H9 (cell line): ENCODE measurements at regions not wholly inside any gene's neighbourhood (a gene's known extent, or its start where the extent isn't known, plus 50 kb on each side); places are given as distances from the start of the nearest gene placed in this dataset.

Experiments used
- DNase-seq: peaks from one replicate; pipeline ENCODE4 v3.0.0-alpha.2; 2017
- H2AFZ ChIP-seq: one replicate; pipeline ENCODE4 v1.6.1; 2013; ENCODE audit warnings: mild to moderate bottlenecking, low read length, control low read depth, moderate library complexity
- H2AK5ac ChIP-seq: 2 replicates; pipeline ENCODE4 v1.6.1; 2013; ENCODE audit warnings: low read length, control low read depth, mixed read lengths; ENCODE audit not compliant: insufficient read length
- H2BK120ac ChIP-seq: one replicate; pipeline ENCODE4 v1.6.1; 2013; ENCODE audit warnings: low read depth, mild to moderate bottlenecking, low read length, control low read depth, inconsistent platforms; ENCODE audit not compliant: poor library complexity, severe bottlenecking
- H2BK12ac ChIP-seq: 2 replicates; pipeline ENCODE4 v1.6.1; 2013; ENCODE audit warnings: low read length, control low read depth, mixed read lengths, low read depth; ENCODE audit not compliant: insufficient read length
- H2BK15ac ChIP-seq: 2 replicates; pipeline ENCODE4 v1.6.1; 2013; ENCODE audit warnings: low read depth, low read length, control low read depth
- H2BK20ac ChIP-seq: one replicate; pipeline ENCODE4 v1.6.1; 2013; ENCODE audit warnings: low read depth, mild to moderate bottlenecking, low read length, control low read depth, inconsistent platforms; ENCODE audit not compliant: poor library complexity, severe bottlenecking
- H2BK5ac ChIP-seq: 2 replicates; pipeline ENCODE4 v1.6.1; 2013; ENCODE audit warnings: low read length, control low read depth, mixed read lengths; ENCODE audit not compliant: insufficient read length
- H3K14ac ChIP-seq: 2 replicates; pipeline ENCODE4 v1.6.1; 2013; ENCODE audit warnings: low read length, control low read depth; ENCODE audit not compliant: insufficient read depth
- H3K18ac ChIP-seq: 2 replicates; pipeline ENCODE4 v1.6.1; 2013; ENCODE audit warnings: low read depth, mild to moderate bottlenecking, mixed read lengths, low read length, control low read depth; ENCODE audit not compliant: insufficient read length
- H3K23ac ChIP-seq: 2 replicates; pipeline ENCODE4 v1.6.1; 2013; ENCODE audit warnings: low read length, control low read depth, mixed read lengths, low read depth; ENCODE audit not compliant: insufficient read length
- H3K23me2 ChIP-seq: 2 replicates; pipeline ENCODE4 v1.6.1; 2013; ENCODE audit warnings: low read depth, mild to moderate bottlenecking, mixed read lengths, low read length, control low read depth; ENCODE audit not compliant: insufficient read length, poor library complexity, severe bottlenecking
- H3K27ac ChIP-seq: 2 replicates; pipeline ENCODE4 v1.5.1; 2013; ENCODE audit warnings: low read length, control low read depth, mixed read lengths, low read depth; ENCODE audit not compliant: insufficient read length
- H3K27me3 ChIP-seq: 2 replicates; pipeline ENCODE4 v1.6.1; 2013; ENCODE audit warnings: low read length, control low read depth, inconsistent platforms; ENCODE audit not compliant: insufficient read depth
- H3K4ac ChIP-seq: 2 replicates; pipeline ENCODE4 v1.6.1; 2013; ENCODE audit warnings: low read depth, mild to moderate bottlenecking, control low read depth, inconsistent platforms, low read length, moderate library complexity
- H3K4me1 ChIP-seq: 2 replicates; pipeline ENCODE4 v1.6.1; 2013; ENCODE audit warnings: low read length, control low read depth, inconsistent platforms; ENCODE audit not compliant: insufficient read depth
- H3K4me2 ChIP-seq: 2 replicates; pipeline ENCODE4 v1.6.1; 2013; ENCODE audit warnings: low read length, control low read depth, mixed read lengths; ENCODE audit not compliant: insufficient read length, insufficient read depth
- H3K56ac ChIP-seq: 2 replicates; pipeline ENCODE4 v1.6.1; 2013; ENCODE audit warnings: low read depth, mild to moderate bottlenecking, mixed read lengths, low read length, control low read depth; ENCODE audit not compliant: insufficient read length
- H3K79me1 ChIP-seq: 2 replicates; pipeline ENCODE4 v1.6.1; 2013; ENCODE audit warnings: low read depth, mild to moderate bottlenecking, moderate library complexity, low read length, control low read depth, inconsistent platforms; ENCODE audit not compliant: insufficient read depth, poor library complexity, severe bottlenecking
- H3K79me2 ChIP-seq: 2 replicates; pipeline ENCODE4 v1.6.1; 2013; ENCODE audit warnings: low read length, control low read depth, inconsistent platforms; ENCODE audit not compliant: insufficient read depth
- H3K9ac ChIP-seq: 2 replicates; pipeline ENCODE4 v1.6.1; 2013; ENCODE audit warnings: low read length, control low read depth, mixed read lengths; ENCODE audit not compliant: insufficient read length; ENCODE audit errors: extremely low read depth
- H3K9me3 ChIP-seq: one replicate; pipeline ENCODE4 v1.6.1; 2013; ENCODE audit warnings: low read depth, low read length, inconsistent platforms; ENCODE audit not compliant: control insufficient read depth
- H3T11ph ChIP-seq: one replicate; pipeline ENCODE4 v1.6.1; 2013; ENCODE audit warnings: mild to moderate bottlenecking, low read length, control low read depth, inconsistent platforms
- H4K20me1 ChIP-seq: one replicate; pipeline ENCODE4 v1.6.1; 2013; ENCODE audit not compliant: control insufficient read depth, insufficient read length, insufficient read depth
- H4K5ac ChIP-seq: 2 replicates; pipeline ENCODE4 v1.6.1; 2013; ENCODE audit warnings: low read depth, mild to moderate bottlenecking, mixed read lengths, low read length, control low read depth; ENCODE audit not compliant: insufficient read length
- H4K8ac ChIP-seq: replicated peaks from 2 replicates; pipeline ENCODE4 v1.6.1; 2013; ENCODE audit warnings: low read length, control low read depth, mixed read lengths, low read depth; ENCODE audit not compliant: insufficient read length
- H4K91ac ChIP-seq: 2 replicates; pipeline ENCODE4 v1.6.1; 2013; ENCODE audit warnings: low read depth, mild to moderate bottlenecking, moderate library complexity, mixed read lengths, low read length, control low read depth; ENCODE audit not compliant: insufficient read length
- H3K27ac Mint-ChIP-seq, 3 experiments: 2 replicates in 2 of 3; 3 replicates in 1 of 3; pipeline ENCODE4 v1.8.0; 2020 to 2021; ENCODE audit warnings: mixed read lengths in 3 of 3, mild to moderate bottlenecking in 1 of 3, moderate library complexity in 1 of 3
- H3K27me3 Mint-ChIP-seq: 2 replicates; pipeline ENCODE4 v1.8.0; 2021; ENCODE audit warnings: low read depth, mild to moderate bottlenecking, moderate library complexity, mixed read lengths
- H3K36me3 Mint-ChIP-seq, 3 experiments: 2 replicates in 2 of 3; 3 replicates in 1 of 3; pipeline ENCODE4 v1.8.0; 2020 to 2021; ENCODE audit warnings: low read depth in 3 of 3, mixed read lengths in 3 of 3; ENCODE audit not compliant: insufficient read depth in 1 of 3
- H3K4me1 Mint-ChIP-seq, 2 experiments: 2 replicates each; pipeline ENCODE4 v1.8.0; 2020; ENCODE audit warnings: mixed read lengths in 2 of 2
- H3K4me3 Mint-ChIP-seq, 2 experiments: 2 replicates in 1 of 2; 3 replicates in 1 of 2; pipeline ENCODE4 v1.8.0; 2020 to 2021; ENCODE audit warnings: mild to moderate bottlenecking in 2 of 2, mixed read lengths in 2 of 2, moderate library complexity in 1 of 2
- H3K9me3 Mint-ChIP-seq, 2 experiments: 2 replicates in 1 of 2; 3 replicates in 1 of 2; pipeline ENCODE4 v1.8.0; 2020; ENCODE audit warnings: mild to moderate bottlenecking in 2 of 2, mixed read lengths in 2 of 2, moderate library complexity in 1 of 2
- WGBS: extraction: QIAGEN DNeasy Blood & Tissue Kit; methylation state at CpG from one replicate; pipeline ENCODE4 v1.1.7; 2013; ENCODE audit warnings: missing lambda C conversion rate, low lambda C conversion rate, mixed read lengths; ENCODE audit not compliant: insufficient read length; ENCODE audit errors: extremely low coverage; 5-methylcytosine and 5-hydroxymethylcytosine counted together
- TF ChIP-seq, protein P1 (sequence below): fragments of 200-600 bp; sonication (generic); conservative IDR thresholded peaks from 3 replicates; pipeline ENCODE4 v1.8.0; 2021; ENCODE audit warnings: antibody characterized with exemption, mild to moderate bottlenecking

DNA sequence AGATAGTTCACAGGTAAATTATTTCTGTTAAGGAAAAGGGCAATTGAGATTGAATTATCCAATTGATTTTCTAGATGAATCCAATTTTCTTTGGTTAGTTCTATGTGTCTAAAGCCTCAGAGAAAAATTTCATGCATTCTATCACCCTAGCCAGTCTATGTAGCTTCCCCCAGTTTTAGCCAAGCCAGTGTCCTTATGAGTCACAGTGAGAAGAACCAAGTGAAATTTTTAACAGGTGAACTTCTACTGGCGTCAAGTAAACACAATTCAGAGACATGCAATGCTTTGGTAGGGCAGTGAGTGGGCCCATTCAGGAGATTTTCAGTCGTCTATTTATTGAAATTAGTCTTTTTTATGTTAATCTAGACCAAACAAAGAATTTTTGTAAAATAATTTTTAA lies 1077.4 kb upstream of the ARRDC3 start:
- WGBS = no CpG with 5 or more reads among the region's 2 CpGs
- Histone ChIP-seq H3T11ph (no peak overlapping the region), H3K9me3 (no peaks in the 10 kb centered on the region), H3K14ac (no peak overlapping the region), H3K4me2 (no peak overlapping the region), H3K79me1 (no peaks in the 10 kb centered on the region), H4K5ac (no peak overlapping the region), H3K9ac (no peak overlapping the region), H3K56ac (no peak overlapping the region), H3K4me1 (no peaks in the 10 kb centered on the region), H2BK5ac (no peak overlapping the region), H3K27ac (no peak overlapping the region), H2BK12ac (no peak overlapping the region), H2BK20ac (no peak overlapping the region), H2BK15ac (no peak overlapping the region), H3K79me2 (no peaks in the 10 kb centered on the region), H2AK5ac (no peak overlapping the region), H3K4ac (no peak overlapping the region), H2BK120ac (no peak overlapping the region), H2AFZ (no peak overlapping the region), H4K91ac (no peak overlapping the region), H3K23ac (no peak overlapping the region), H3K23me2 (no peaks in the 10 kb centered on the region), H4K20me1 (no peaks in the 10 kb centered on the region), H4K8ac (no peak overlapping the region), H3K27me3 (no peaks in the 10 kb centered on the region), H3K18ac (no peak overlapping the region)
- Mint-ChIP-seq H3K36me3 (peaks cover 0 to 1% (median 0%) of the 10 kb centered on the region in 3 experiments; a peak in 2 of 7 replicates), H3K9me3 (peaks cover 0 to 5% of the 10 kb centered on the region in 2 experiments; a peak in 2 of 5 replicates), H3K4me1 (no peaks in the 10 kb centered on the region), H3K27ac (no peak overlapping the region), H3K4me3 (no peak overlapping the region), H3K27me3 (no peaks in the 10 kb centered on the region)
- DNase-seq = no peak
- TF ChIP-seq, protein P1, sequence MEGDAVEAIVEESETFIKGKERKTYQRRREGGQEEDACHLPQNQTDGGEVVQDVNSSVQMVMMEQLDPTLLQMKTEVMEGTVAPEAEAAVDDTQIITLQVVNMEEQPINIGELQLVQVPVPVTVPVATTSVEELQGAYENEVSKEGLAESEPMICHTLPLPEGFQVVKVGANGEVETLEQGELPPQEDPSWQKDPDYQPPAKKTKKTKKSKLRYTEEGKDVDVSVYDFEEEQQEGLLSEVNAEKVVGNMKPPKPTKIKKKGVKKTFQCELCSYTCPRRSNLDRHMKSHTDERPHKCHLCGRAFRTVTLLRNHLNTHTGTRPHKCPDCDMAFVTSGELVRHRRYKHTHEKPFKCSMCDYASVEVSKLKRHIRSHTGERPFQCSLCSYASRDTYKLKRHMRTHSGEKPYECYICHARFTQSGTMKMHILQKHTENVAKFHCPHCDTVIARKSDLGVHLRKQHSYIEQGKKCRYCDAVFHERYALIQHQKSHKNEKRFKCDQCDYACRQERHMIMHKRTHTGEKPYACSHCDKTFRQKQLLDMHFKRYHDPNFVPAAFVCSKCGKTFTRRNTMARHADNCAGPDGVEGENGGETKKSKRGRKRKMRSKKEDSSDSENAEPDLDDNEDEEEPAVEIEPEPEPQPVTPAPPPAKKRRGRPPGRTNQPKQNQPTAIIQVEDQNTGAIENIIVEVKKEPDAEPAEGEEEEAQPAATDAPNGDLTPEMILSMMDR = no peak
